ENCODE measurements at regions not wholly inside any gene's neighbourhood (a gene's known extent, or its start where the extent isn't known, plus 50 kb on each side); places are given as distances from the start of the nearest gene placed in this dataset.
"Not testable (repeated sequence)": the region's sequence is repeated elsewhere in the genome, so short reads cannot be mapped to it uniquely, and the experiment has no call there.

DNA sequence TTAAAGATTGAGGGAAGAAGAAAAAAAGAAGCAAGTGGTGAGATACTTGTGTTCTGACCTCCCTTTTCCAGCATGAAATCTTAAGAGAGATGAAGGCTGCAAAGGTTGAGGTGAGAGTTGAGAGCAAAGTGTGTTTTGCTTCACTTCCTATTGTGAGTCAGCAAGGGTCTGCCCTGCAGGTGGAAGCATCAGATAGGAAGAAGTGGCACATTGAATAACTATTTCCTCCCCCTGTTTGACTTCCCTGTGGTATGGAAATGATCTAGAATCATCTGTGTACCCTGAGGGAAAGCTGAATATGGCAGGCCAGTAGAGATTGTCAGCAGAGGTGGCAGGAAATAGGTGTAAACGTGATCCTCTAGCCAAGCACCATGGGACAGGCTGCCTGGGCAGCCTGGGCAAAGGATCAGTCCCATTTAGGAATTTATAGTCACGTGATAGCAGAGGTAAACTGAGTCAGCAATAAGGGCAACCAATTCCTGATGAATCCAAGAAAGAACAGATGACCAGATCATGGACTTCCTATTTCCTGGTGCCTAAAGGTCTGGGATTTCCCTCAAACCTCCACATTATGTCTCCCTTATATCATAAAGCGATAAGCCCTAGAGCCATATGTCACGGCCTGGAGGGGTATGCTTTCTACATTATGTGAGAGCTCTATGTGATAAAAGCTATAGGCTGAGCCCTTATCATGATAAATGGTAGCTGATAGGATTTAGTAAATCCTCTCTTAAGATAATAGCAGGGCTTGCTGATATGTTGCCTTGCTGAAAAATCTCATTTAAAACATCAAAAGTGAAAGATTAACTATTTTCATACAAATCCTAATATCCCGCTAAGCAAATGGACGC, 287.0 kb downstream of the MDFIC start (continued):
- TF ChIP-seq NANOG (IDR thresholded peaks at IDR 0.05; ENCODE audit: insufficient read depth, low read depth, low read length, poor library complexity, severe bottlenecking) = no peak
- no peak for TF ChIP-seq TCF12 (IDR thresholded peaks at IDR 0.05; ENCODE audit: low read depth, low read length)
- no peak for TF ChIP-seq RFX5 (IDR thresholded peaks at IDR 0.05; ENCODE audit: borderline replicate concordance, low read depth, low read length)

DNA sequence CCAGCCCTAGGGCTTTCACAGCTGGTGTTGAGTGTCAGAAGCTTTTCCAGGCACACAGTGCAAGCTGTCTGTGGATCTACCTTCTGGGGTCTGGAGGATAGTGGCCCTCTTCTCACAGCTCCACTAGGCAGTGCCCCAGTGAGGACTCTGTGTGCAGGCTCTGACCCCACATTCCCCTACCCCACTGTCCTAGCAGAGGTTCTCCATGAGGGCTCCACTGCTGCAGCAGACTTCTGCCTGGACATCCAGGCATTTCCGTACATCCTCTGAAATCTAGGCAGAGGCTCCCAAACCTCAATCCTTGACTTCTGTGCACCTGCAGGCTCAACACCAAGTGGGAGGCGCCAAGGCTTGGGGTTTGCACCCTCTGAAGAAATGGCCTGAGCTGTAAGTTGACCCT, 284.5 kb downstream of the MDFIC start:
- H3K18ac ChIP-seq (ENCODE audit: extremely low read depth, low read length); H4K8ac ChIP-seq (ENCODE audit: extremely low read depth, insufficient read depth, low read length); H3K27me3 ChIP-seq (replicated peaks in 1 of 4; ENCODE audit: control insufficient read depth in 3 of 4, extremely low read depth in 1 of 4, insufficient read depth in 3 of 4, low read length in 3 of 4); H2BK5ac ChIP-seq (ENCODE audit: low read depth, low read length); H3K4me3 ChIP-seq (ENCODE audit: extremely low read depth in 1 of 4, insufficient read depth in 2 of 4, low read depth in 3 of 4, low read length in 4 of 4); H3K4me1 ChIP-seq (replicated peaks in 1 of 4; ENCODE audit: control insufficient read depth in 3 of 4, insufficient read depth in 4 of 4, low read length in 3 of 4); H2BK12ac ChIP-seq (ENCODE audit: low read depth, low read length); H4K20me1 ChIP-seq (replicated peaks in 1 of 2; ENCODE audit: control insufficient read depth in 1 of 2, insufficient read depth in 2 of 2, low read length in 2 of 2); H3K79me2 ChIP-seq (ENCODE audit: control insufficient read depth in 1 of 2, insufficient read depth in 2 of 2, low read length in 2 of 2); H3K4me2 ChIP-seq (ENCODE audit: insufficient read depth in 1 of 2, low read depth in 2 of 2, low read length in 2 of 2); DNase-seq (ENCODE audit: low read depth in 1 of 2, low spot score in 2 of 2); H2AK5ac ChIP-seq (ENCODE audit: low read depth, low read length); H3K23ac ChIP-seq (ENCODE audit: insufficient read length); CTCF ChIA-PET (ENCODE audit: partially characterized antibody); H3K9ac ChIP-seq (replicated peaks in 1 of 4; ENCODE audit: extremely low read depth in 1 of 4, low read depth in 3 of 4, low read length in 3 of 4); H3K9me3 ChIP-seq (ENCODE audit: insufficient read depth in 2 of 2, low read depth in 1 of 2, low read length in 1 of 2); H4K5ac ChIP-seq (ENCODE audit: insufficient read length, low read depth, low read length); H3K14ac ChIP-seq (ENCODE audit: insufficient read length); H3K27ac ChIP-seq (ENCODE audit: low read depth, low read length); H2BK15ac ChIP-seq (ENCODE audit: low read length); POLR2A ChIA-PET (ENCODE audit: partially characterized antibody); H2AFZ ChIP-seq (ENCODE audit: low read length); H4K91ac ChIP-seq (replicated peaks; ENCODE audit: insufficient read length, low read length); H3K23me2 ChIP-seq (ENCODE audit: low read depth, low read length); H3K36me3 ChIP-seq (ENCODE audit: control insufficient read depth in 2 of 4, insufficient read depth in 4 of 4, low read length in 3 of 4); H3K4ac ChIP-seq (replicated peaks; ENCODE audit: insufficient read length, low read depth, low read length); H2BK20ac ChIP-seq (ENCODE audit: low read length); FAIRE-seq; H3K56ac ChIP-seq (replicated peaks; ENCODE audit: insufficient read length, low read depth, low read length); H3K79me1 ChIP-seq (ENCODE audit: low read depth, low read length); H2BK120ac ChIP-seq (replicated peaks; ENCODE audit: low read depth, low read length): not testable (repeated sequence)
- 72% methylated on average over 2 of the region's 2 CpGs; no CpG with 5 or more reads in 1 of the 2 experiments for WGBS, 2 experiments (ENCODE audit: extremely low coverage in 1 of 2, insufficient coverage in 1 of 2, insufficient read length in 1 of 2, insufficient replicate concordance in 2 of 2, low coverage in 1 of 2, low lambda C conversion rate in 2 of 2, missing lambda C conversion rate in 1 of 2)
